ENCODE measurements at regions not wholly inside any gene's neighbourhood (a gene's known extent, or its start where the extent isn't known, plus 50 kb on each side); places are given as distances from the start of the nearest gene placed in this dataset.

- no peak overlapping the region for H3K4me2 ChIP-seq (ENCODE audit: low read length)
- H3K27ac ChIP-seq = no peak overlapping the region
- TF ChIP-seq CTCF (IDR thresholded peaks at IDR 0.05) = no peak
- no peaks in the 10 kb centered on the region for H3K36me3 ChIP-seq (ENCODE audit: control insufficient read depth, insufficient read depth, low read length)
- no peak overlapping the region for H3K9ac ChIP-seq
- no peak overlapping the region for H3K4me3 ChIP-seq (ENCODE audit: low read depth, low read length)
- no peaks in the 10 kb centered on the region for H3K79me2 ChIP-seq
- no peaks in the 10 kb centered on the region for H3K27me3 ChIP-seq (ENCODE audit: control insufficient read depth, insufficient read depth, low read length)
- no peaks in the 10 kb centered on the region for H3K9me3 ChIP-seq (ENCODE audit: control insufficient read depth, low read length)
- H3K4me1 ChIP-seq = no peaks in the 10 kb centered on the region
- no peak overlapping the region for H2AFZ ChIP-seq
Measured at GRCh38 chr1:178033019-178033418, 60.9 kb upstream of the RASAL2 start.

- H3K27me3 ChIP-seq (ENCODE audit: control insufficient read depth, insufficient read depth, low read length) = no peaks in the 10 kb centered on the region
- no peaks in the 10 kb centered on the region for H3K36me3 ChIP-seq (ENCODE audit: control insufficient read depth, insufficient read depth, low read length)
- H3K9ac ChIP-seq = no peak overlapping the region
- no peaks in the 10 kb centered on the region for H3K4me1 ChIP-seq
- H3K9me3 ChIP-seq (ENCODE audit: control insufficient read depth, low read length) = no peaks in the 10 kb centered on the region
- H3K4me3 ChIP-seq (ENCODE audit: low read depth, low read length) = no peak overlapping the region
- no peak for TF ChIP-seq CTCF (IDR thresholded peaks at IDR 0.05)
- no peak overlapping the region for H3K4me2 ChIP-seq (ENCODE audit: low read length)
- no peak overlapping the region for H2AFZ ChIP-seq
- no peaks in the 10 kb centered on the region for H3K79me2 ChIP-seq
- no peak overlapping the region for H3K27ac ChIP-seq
Measured at GRCh38 chr1:178034676-178035075, 59.2 kb upstream of the RASAL2 start.

- no peak for TF ChIP-seq CTCF (IDR thresholded peaks at IDR 0.05)
- Histone ChIP-seq H3K4me3 (ENCODE audit: low read depth, low read length) (no peak overlapping the region), H3K4me1 (no peaks in the 10 kb centered on the region), H3K27ac (no peak overlapping the region), H3K9me3 (ENCODE audit: control insufficient read depth, low read length) (no peaks in the 10 kb centered on the region), H3K4me2 (ENCODE audit: low read length) (no peak overlapping the region), H3K79me2 (no peaks in the 10 kb centered on the region), H2AFZ (no peak overlapping the region), H3K27me3 (ENCODE audit: control insufficient read depth, insufficient read depth, low read length) (no peaks in the 10 kb centered on the region), H3K36me3 (ENCODE audit: control insufficient read depth, insufficient read depth, low read length) (no peaks in the 10 kb centered on the region), H3K9ac (no peak overlapping the region)
Measured at GRCh38 chr1:178036090-178036489, 57.8 kb upstream of the RASAL2 start.

GRCh38 chr1:178037510-178038253 is 56.2 kb upstream of the RASAL2 start:
- Histone ChIP-seq H3K36me3 (ENCODE audit: control insufficient read depth, insufficient read depth, low read length) (no peaks in the 10 kb centered on the region), H2AFZ (peak overlapping the region; percentile 74), H3K4me2 (ENCODE audit: low read length) (peak overlapping the region; percentile 61), H3K9me3 (ENCODE audit: control insufficient read depth, low read length) (no peaks in the 10 kb centered on the region), H3K27ac (peak overlapping the region; percentile 29), H3K79me2 (no peaks in the 10 kb centered on the region), H3K4me3 (ENCODE audit: low read depth, low read length) (peak overlapping the region; percentile 53), H3K9ac (no peak overlapping the region), H3K4me1 (no peaks in the 10 kb centered on the region), H3K27me3 (ENCODE audit: control insufficient read depth, insufficient read depth, low read length) (no peaks in the 10 kb centered on the region)
- TF ChIP-seq CTCF (IDR thresholded peaks at IDR 0.05) = peak; percentile 10

- H3K4me3 ChIP-seq (ENCODE audit: low read depth, low read length) = peak overlapping the region; percentile 53
- no peaks in the 10 kb centered on the region for H3K9me3 ChIP-seq (ENCODE audit: control insufficient read depth, low read length)
- H2AFZ ChIP-seq = peak overlapping the region; percentile 74
- H3K4me1 ChIP-seq = no peaks in the 10 kb centered on the region
- peak overlapping the region; percentile 61 for H3K4me2 ChIP-seq (ENCODE audit: low read length)
- H3K79me2 ChIP-seq = no peaks in the 10 kb centered on the region
- H3K36me3 ChIP-seq (ENCODE audit: control insufficient read depth, insufficient read depth, low read length) = no peaks in the 10 kb centered on the region
- H3K9ac ChIP-seq = no peak overlapping the region
- no peak for TF ChIP-seq CTCF (IDR thresholded peaks at IDR 0.05)
- H3K27me3 ChIP-seq (ENCODE audit: control insufficient read depth, insufficient read depth, low read length) = no peaks in the 10 kb centered on the region
- H3K27ac ChIP-seq = peak overlapping the region; percentile 29
Measured at GRCh38 chr1:178038372-178038771, 55.5 kb upstream of the RASAL2 start.

All from parathyroid adenoma (tissue), 2 donors.